Common myeloid progenitor, CD34-positive (primary cell): ENCODE measurements at regions not wholly inside any gene's neighbourhood (a gene's known extent, or its start where the extent isn't known, plus 50 kb on each side); places are given as distances from the start of the nearest gene placed in this dataset.
A peak's percentile ranks its signal among the peaks of the same experiment; 100 is the strongest.

Experiments used
- CTCF ChIA-PET: fragments of 350-600 bp; sonication (Branson Sonifier 250); formaldehyde crosslinking; loops from one replicate; lab custom pipeline; 2021; ENCODE audit warnings: antibody characterized with exemption; lab: Charles Lee
- POLR2A ChIA-PET: fragments of 350-600 bp; sonication (Branson Sonifier 250); formaldehyde crosslinking; loops from one replicate; lab custom pipeline; 2021; ENCODE audit warnings: antibody characterized with exemption; lab: Charles Lee
- DNase-seq, 3 donors: peaks; one replicate each; pipeline versions ENCODE4 v3.0.0 to v3.0.0-alpha.2; 2013
- H3K27ac ChIP-seq, 2 experiments: 1 replicate in 1 of 2; 2 replicates in 1 of 2; pipeline ENCODE4 v1.7.0; 2013; ENCODE audit warnings: inconsistent platforms in 2 of 2, low read length in 2 of 2, mild to moderate bottlenecking in 2 of 2, low read depth in 1 of 2, moderate library complexity in 1 of 2; ENCODE audit not compliant: severe bottlenecking in 2 of 2, insufficient read depth in 1 of 2, poor library complexity in 1 of 2
- H3K27me3 ChIP-seq, 5 experiments: replicated peaks in 2 of 5; 1 replicate in 3 of 5; 2 replicates in 2 of 5; pipeline versions ENCODE4 v1.6.1 to v1.7.0; 2013; ENCODE audit warnings: low read length in 4 of 5, mild to moderate bottlenecking in 2 of 5, moderate library complexity in 2 of 5, inconsistent platforms in 1 of 5; ENCODE audit not compliant: insufficient read depth in 5 of 5, control insufficient read depth in 4 of 5
- H3K36me3 ChIP-seq, 4 experiments: 1 replicate in 2 of 4; 2 replicates in 2 of 4; pipeline versions ENCODE4 v1.6.1 to v1.7.0; 2013; ENCODE audit warnings: low read length in 3 of 4, control low read depth in 1 of 4, mild to moderate bottlenecking in 1 of 4; ENCODE audit not compliant: control insufficient read depth in 4 of 4, insufficient read depth in 4 of 4
- H3K4me1 ChIP-seq, 4 experiments: 1 replicate in 3 of 4; 2 replicates in 1 of 4; pipeline versions ENCODE4 v1.6.1 to v1.7.1; 2013; ENCODE audit warnings: low read length in 3 of 4, mild to moderate bottlenecking in 3 of 4, control low read depth in 1 of 4, inconsistent platforms in 1 of 4, moderate library complexity in 1 of 4; ENCODE audit not compliant: control insufficient read depth in 4 of 4, insufficient read depth in 4 of 4; ENCODE audit errors: control extremely low read depth in 1 of 4
- H3K4me3 ChIP-seq, 7 experiments: 1 replicate in 4 of 7; 2 replicates in 3 of 7; pipeline versions ENCODE4 v1.5.1 to v1.7.0; 2013; ENCODE audit warnings: mild to moderate bottlenecking in 7 of 7, low read length in 6 of 7, moderate library complexity in 6 of 7, inconsistent platforms in 2 of 7, low read depth in 2 of 7, control low read depth in 1 of 7; ENCODE audit not compliant: insufficient read depth in 4 of 7, control insufficient read depth in 1 of 7; ENCODE audit errors: extremely low read depth in 1 of 7
- H3K9me3 ChIP-seq, 5 experiments: 1 replicate in 4 of 5; 2 replicates in 1 of 5; pipeline versions ENCODE4 v1.6.1 to v1.7.1; 2013; ENCODE audit warnings: low read length in 4 of 5, mild to moderate bottlenecking in 2 of 5, inconsistent platforms in 1 of 5, low read depth in 1 of 5, moderate library complexity in 1 of 5; ENCODE audit not compliant: control insufficient read depth in 4 of 5, insufficient read depth in 2 of 5; ENCODE audit errors: control extremely low read depth in 1 of 5
- WGBS: methylation state at CpG from one replicate; pipeline ENCODE4 v1.1.5; 2013; ENCODE audit not compliant: insufficient coverage; 5-methylcytosine and 5-hydroxymethylcytosine counted together

DNA sequence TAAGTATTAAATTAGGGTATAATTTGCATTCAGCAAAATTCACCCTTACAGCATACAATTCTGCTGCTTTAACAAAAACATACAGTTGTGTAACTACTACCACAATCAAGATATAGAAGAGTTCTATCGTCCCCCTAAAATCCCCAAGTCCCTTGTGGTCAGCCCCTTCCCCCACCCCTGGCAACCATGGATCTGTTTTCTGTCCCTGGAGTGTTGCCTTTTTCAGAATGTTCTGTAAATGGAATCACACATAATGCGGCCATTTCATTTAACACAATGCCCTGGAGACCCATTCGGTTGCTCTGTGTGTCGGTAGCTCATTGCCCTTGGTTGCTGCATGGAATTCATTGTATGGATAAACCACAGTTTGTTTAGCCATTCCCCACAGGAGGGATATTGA lies 190.2 kb downstream of the IRX5 start:
- no peak for DNase-seq
- WGBS: 79% methylated on average over 3 of the region's 4 CpGs
- H3K4me1 ChIP-seq: no peaks in the 10 kb centered on the region
- ChIA-PET CTCF (no interaction called here), POLR2A (no interaction called here)
- H3K4me3 ChIP-seq: no peak overlapping the region
- peaks cover 0 to 2% (median 0%) of the 10 kb centered on the region in 5 experiments for H3K9me3 ChIP-seq
- H3K36me3 ChIP-seq: no peaks in the 10 kb centered on the region
- H3K27me3 ChIP-seq: peaks cover 0 to 6% (median 0%) of the 10 kb centered on the region in 5 experiments
- H3K27ac ChIP-seq: no peak overlapping the region

DNA sequence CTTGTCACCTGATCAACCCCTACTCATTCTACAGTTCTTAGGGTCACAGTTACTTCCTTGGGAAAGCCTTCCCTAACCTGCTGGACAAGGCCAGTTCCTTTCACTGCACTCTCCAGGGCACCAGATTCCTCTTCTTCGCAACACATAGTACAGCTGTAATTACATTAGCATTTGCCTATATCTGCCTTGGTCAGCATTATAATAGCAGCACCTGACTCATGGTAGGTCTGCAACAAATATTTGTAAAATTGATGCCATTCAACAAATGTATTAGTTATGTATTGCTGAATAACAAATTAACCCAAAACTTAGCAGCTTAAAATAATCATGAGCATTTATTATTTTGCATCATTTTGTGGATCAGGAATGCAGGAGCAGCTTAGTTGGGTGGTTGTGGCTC lies 193.0 kb downstream of the IRX5 start:
- no peaks in the 10 kb centered on the region for H3K36me3 ChIP-seq
- no peak overlapping the region for H3K4me3 ChIP-seq
- H3K27ac ChIP-seq: no peak overlapping the region
- H3K4me1 ChIP-seq: no peaks in the 10 kb centered on the region
- H3K9me3 ChIP-seq: peaks cover 0 to 2% (median 0%) of the 10 kb centered on the region in 5 experiments
- peaks cover 0 to 6% (median 3%) of the 10 kb centered on the region in 5 experiments for H3K27me3 ChIP-seq
- 100% methylated on average over 1 of the region's 1 CpG for WGBS
- ChIA-PET CTCF (no interaction called here), POLR2A (no interaction called here)
- DNase-seq: no peak

DNA sequence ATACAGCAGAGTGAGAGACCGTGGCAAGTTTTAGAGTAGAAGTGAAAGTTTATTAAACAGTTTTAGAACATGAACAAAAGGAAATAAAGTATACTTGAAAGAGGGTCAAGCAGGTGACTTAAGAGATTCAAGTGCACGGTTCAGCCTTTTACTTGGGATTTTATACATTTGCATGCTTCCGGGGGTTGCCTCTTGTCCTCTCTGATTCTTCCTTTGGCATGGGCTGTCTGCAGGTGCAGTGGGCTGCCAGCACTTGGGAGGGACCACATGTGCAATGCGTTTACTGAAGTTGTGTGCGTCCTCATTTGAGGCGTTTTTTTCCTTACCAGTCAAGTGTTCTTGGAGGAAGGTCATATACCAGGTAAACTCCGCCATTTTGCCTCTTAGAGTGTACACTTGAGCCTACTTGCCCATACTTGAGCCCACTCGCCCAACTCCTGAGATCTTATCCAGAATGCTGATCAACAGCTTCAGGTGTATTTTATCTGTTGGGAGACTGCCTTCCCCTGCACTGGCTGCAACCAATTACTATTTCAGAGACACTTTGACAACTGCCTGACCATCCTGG lies 195.2 kb downstream of the IRX5 start:
- ChIA-PET CTCF (no interaction called here), POLR2A (no interaction called here)
- H3K27me3 ChIP-seq: peaks cover 0 to 9% (median 3%) of the 10 kb centered on the region in 5 experiments
- no peak for DNase-seq
- H3K4me3 ChIP-seq: no peak overlapping the region
- no peaks in the 10 kb centered on the region for H3K36me3 ChIP-seq
- H3K4me1 ChIP-seq: no peaks in the 10 kb centered on the region
- H3K9me3 ChIP-seq: peaks cover 0 to 2% (median 0%) of the 10 kb centered on the region in 5 experiments
- no peak overlapping the region for H3K27ac ChIP-seq
- WGBS: 91% methylated on average over 7 of the region's 8 CpGs

DNA sequence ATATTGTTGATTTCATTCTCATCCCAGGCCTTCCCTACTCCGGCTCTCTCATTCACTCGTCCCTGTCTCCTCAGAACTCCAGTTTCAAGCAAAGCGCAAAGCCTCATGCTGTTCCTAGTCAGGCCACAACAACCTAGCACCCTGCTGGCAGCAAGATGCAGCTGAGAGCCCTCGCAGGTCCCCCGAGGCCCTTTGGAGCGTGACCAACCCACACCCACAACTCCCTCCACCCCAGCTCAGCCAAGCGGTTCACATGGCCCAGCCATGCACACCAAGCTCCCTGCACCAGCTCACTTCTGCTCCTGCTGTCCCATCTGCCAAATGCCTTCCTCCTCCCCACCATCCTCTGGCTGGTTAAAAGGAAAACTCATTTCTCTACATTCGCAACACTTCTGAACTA lies 195.8 kb downstream of the IRX5 start:
- Histone ChIP-seq H3K4me1 (no peaks in the 10 kb centered on the region), H3K27me3 (peaks cover 0 to 9% (median 3%) of the 10 kb centered on the region in 5 experiments), H3K27ac (no peak overlapping the region), H3K36me3 (no peaks in the 10 kb centered on the region), H3K4me3 (no peak overlapping the region), H3K9me3 (peaks cover 0 to 2% (median 0%) of the 10 kb centered on the region in 5 experiments)
- ChIA-PET POLR2A (no interaction called here), CTCF (no interaction called here)
- peak in 1 of 3 donors; percentile 6 for DNase-seq
- 100% methylated on average over 6 of the region's 8 CpGs for WGBS

DNA sequence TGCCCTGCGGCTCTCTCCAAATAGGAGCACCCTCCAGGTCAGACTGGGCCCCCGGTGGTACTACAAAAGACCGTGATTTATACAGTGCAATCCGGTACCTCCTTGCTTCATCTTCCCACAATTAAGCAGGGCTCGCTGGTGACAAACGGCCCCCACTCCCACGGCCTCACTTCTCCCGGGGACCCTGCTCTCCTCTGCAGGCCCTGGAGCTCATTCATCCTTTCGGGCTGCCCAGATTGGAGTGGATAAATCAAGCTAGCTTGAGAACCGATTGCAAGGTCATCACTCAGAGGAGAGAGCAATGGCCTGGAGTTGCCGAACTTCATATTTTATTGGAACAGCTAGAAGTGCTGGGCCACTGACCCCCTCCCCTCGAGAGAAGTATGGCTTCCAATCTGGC lies 193.5 kb upstream of the IRX6 start:
- Histone ChIP-seq H3K4me1 (no peaks in the 10 kb centered on the region), H3K9me3 (no peaks in the 10 kb centered on the region), H3K27ac (no peak overlapping the region), H3K27me3 (peaks cover 0 to 3% (median 3%) of the 10 kb centered on the region in 5 experiments), H3K4me3 (no peak overlapping the region), H3K36me3 (no peaks in the 10 kb centered on the region)
- no peak for DNase-seq
- CTCF ChIA-PET: no interaction called here
- 92% methylated on average over 11 of the region's 12 CpGs for WGBS
- POLR2A ChIA-PET: no interaction called here

DNA sequence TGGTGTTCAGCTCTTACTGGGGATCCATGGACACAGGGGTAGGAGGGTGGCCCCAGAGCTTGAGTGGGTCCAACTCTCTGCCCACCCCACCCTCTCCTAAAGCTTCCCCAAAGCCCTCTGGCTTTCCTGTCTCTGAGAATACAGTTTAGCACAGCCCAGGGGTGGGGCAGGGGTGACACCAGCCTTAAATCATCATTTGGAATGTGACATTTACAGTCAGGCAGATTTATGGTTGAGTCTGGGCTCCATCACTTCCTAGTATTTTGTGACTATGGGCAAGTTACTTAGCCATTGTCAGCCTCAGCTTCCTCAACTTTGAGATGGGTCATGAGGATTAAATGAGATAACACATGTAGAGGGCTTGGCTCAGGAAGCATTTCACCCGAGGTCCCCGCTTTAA lies 193.1 kb upstream of the IRX6 start:
- H3K9me3 ChIP-seq: no peaks in the 10 kb centered on the region
- H3K4me1 ChIP-seq: no peaks in the 10 kb centered on the region
- no peaks in the 10 kb centered on the region for H3K36me3 ChIP-seq
- DNase-seq: no peak
- CTCF ChIA-PET: no interaction called here
- no peak overlapping the region for H3K4me3 ChIP-seq
- H3K27me3 ChIP-seq: peaks cover 0 to 3% (median 3%) of the 10 kb centered on the region in 5 experiments
- POLR2A ChIA-PET: no interaction called here
- WGBS: 0% methylated on average over 1 of the region's 2 CpGs
- H3K27ac ChIP-seq: no peak overlapping the region

DNA sequence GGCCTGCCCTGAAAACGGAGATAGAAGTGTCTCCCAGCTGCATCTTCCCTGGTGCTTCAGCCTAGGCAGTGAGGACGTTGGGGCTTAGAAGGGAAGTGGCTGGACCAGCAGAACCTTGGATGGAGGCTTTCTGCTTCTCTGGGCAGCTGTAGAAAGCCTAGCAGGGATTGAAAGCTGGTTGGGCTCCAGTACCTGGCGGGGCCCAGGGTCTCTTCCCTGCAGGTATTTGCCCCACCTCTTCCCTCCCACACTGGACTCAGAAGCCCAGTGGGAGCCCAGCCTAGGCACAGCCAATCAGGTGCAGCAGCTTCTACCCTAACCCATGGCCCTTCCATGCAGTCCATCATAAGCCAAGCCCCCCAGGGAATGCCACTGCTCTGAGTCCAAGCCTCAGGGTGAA lies 190.3 kb upstream of the IRX6 start:
- ChIA-PET CTCF (no interaction called here), POLR2A (no interaction called here)
- H3K9me3 ChIP-seq: no peaks in the 10 kb centered on the region
- no peak overlapping the region for H3K4me3 ChIP-seq
- no peak for DNase-seq
- no peaks in the 10 kb centered on the region for H3K36me3 ChIP-seq
- 50% methylated on average over 2 of the region's 3 CpGs for WGBS
- H3K4me1 ChIP-seq: no peaks in the 10 kb centered on the region
- no peak overlapping the region for H3K27ac ChIP-seq
- peaks cover 0 to 3% (median 0%) of the 10 kb centered on the region in 5 experiments for H3K27me3 ChIP-seq
